Panc1 (cell line): ENCODE measurements at regions not wholly inside any gene's neighbourhood (a gene's known extent, or its start where the extent isn't known, plus 50 kb on each side); places are given as distances from the start of the nearest gene placed in this dataset.

ENCODE experiments used
- ATAC-seq: fragments of 200-7000 bp; cut with Tn5 transposase; 2 replicates; pipeline ENCODE4 v1.9.1; 2020; ENCODE audit warnings: mild to moderate bottlenecking, moderate library complexity
- BruUV-seq: library from RNA; stranded (reverse); fragments of 400-500 nt; replicated peaks from 2 replicates; lab custom pipeline; 2021; lab: Mats Ljungman, UMichigan
- CTCF ChIA-PET: fragments of 300-600 bp; sonication (Branson Sonifier 250); formaldehyde crosslinking; loops from one replicate; lab custom pipeline; 2022; ENCODE audit warnings: antibody characterized with exemption; lab: Charles Lee
- POLR2A ChIA-PET: fragments of 300-600 bp; sonication (Branson Sonifier 250); formaldehyde crosslinking; loops from one replicate; lab custom pipeline; 2022; ENCODE audit warnings: antibody characterized with exemption; lab: Charles Lee
- DNase-seq: peaks from one replicate; pipeline ENCODE4 v3.0.0-alpha.2; 2010; ENCODE audit warnings: low read depth, low spot score
- H3K27ac ChIP-seq: 2 replicates; pipeline ENCODE4 v1.5.1; 2011; ENCODE audit warnings: mild to moderate bottlenecking, low read length, inconsistent platforms
- H3K27me3 ChIP-seq: fragments of 200-500 bp; sonication (Bioruptor generic); 2 replicates; pipeline ENCODE4 v1.6.0; 2014; ENCODE audit warnings: low read length, inconsistent platforms; ENCODE audit not compliant: control insufficient read depth, insufficient read depth
- H3K36me3 ChIP-seq: fragments of 200-500 bp; sonication (Bioruptor generic); 2 replicates; pipeline ENCODE4 v1.5.1; 2014; ENCODE audit warnings: inconsistent platforms, mild to moderate bottlenecking, low read length, moderate library complexity; ENCODE audit not compliant: control insufficient read depth, insufficient read depth
- H3K4me1 ChIP-seq: 2 replicates; pipeline ENCODE4 v1.5.1; 2011; ENCODE audit warnings: inconsistent platforms, mild to moderate bottlenecking, low read length, moderate library complexity; ENCODE audit not compliant: control insufficient read depth, insufficient read depth
- H3K4me3 ChIP-seq, 2 experiments: 2 replicates each; pipeline ENCODE4 v1.5.1; 2011 to 2012; ENCODE audit warnings: low read depth in 2 of 2, low read length in 2 of 2, mild to moderate bottlenecking in 2 of 2, inconsistent platforms in 1 of 2, moderate library complexity in 1 of 2
- H3K9me3 ChIP-seq: fragments of 200-500 bp; sonication (Bioruptor generic); 2 replicates; pipeline ENCODE4 v1.5.1; 2014; ENCODE audit warnings: low read depth, mild to moderate bottlenecking, inconsistent platforms, low read length, moderate library complexity; ENCODE audit not compliant: control insufficient read depth, insufficient read depth
- POLR2AphosphoS5 ChIP-seq: IDR thresholded peaks from 2 replicates; pipeline ENCODE4 v1.6.1; 2012; ENCODE audit warnings: mild to moderate bottlenecking, low read depth, low read length, moderate library complexity
- SIN3A ChIP-seq: IDR thresholded peaks from 2 replicates; pipeline ENCODE4 v1.6.1; 2012; ENCODE audit warnings: low read depth, mild to moderate bottlenecking, low read length, moderate library complexity, borderline replicate concordance; ENCODE audit not compliant: insufficient read depth
- TCF7L2 ChIP-seq: IDR thresholded peaks from 2 replicates; pipeline ENCODE4 v1.6.1; 2011; ENCODE audit warnings: mild to moderate bottlenecking, low read depth, low read length, inconsistent platforms
- in situ Hi-C: cut with HindIII; loops from 2 replicates; pipeline ENCODE4 v1.10.0; 2016; ENCODE audit warnings: low sequenced_read_pairs, low pct_unique_long_range_greater_than_20kb
- intact Hi-C: fragments of 100-400 bp; cut with micrococcal nuclease; formaldehyde crosslinking; loops from one replicate; pipeline ENCODE4 v1.10.0; 2022; ENCODE audit not compliant: unreplicated experiment
- TF ChIP-seq, protein P1 (sequence below), 2 experiments: IDR thresholded peaks; 2 replicates each; pipeline ENCODE4 v1.6.1; 2011 to 2012; ENCODE audit warnings: low read depth in 2 of 2, control low read depth in 1 of 2, low read length in 1 of 2, mild to moderate bottlenecking in 1 of 2, moderate library complexity in 1 of 2; ENCODE audit not compliant: insufficient read depth in 1 of 2
- TF ChIP-seq, protein P2 (sequence below): fragments of 450-650 bp; IDR thresholded peaks from 2 replicates; pipeline ENCODE4 v1.5.1; 2017; ENCODE audit warnings: mild to moderate bottlenecking

DNA sequence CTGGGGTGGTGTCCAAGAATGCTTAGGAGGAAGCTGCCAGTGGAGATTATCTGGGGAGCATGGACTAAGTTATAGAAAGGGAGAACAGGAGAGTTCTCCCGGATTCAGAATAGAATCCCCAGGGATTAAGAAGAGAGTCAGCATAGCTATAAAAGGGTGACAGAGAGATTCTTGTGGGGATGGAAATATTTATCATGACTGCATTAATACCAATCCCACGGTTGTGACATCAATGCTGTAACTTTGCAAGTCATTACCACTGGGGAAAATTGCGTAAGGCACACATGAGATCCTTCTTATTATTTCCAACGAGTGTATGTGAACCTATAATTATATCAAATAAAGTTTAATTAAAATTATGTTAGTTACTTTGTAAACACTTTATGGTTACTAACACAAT lies 447.9 kb upstream of the TMEM132C start:
- H3K27ac ChIP-seq: no peak overlapping the region
- in situ Hi-C loops: no loop called here
- ChIA-PET CTCF (no interaction called here), POLR2A (no interaction called here)
- ATAC-seq (no peak), DNase-seq (no peak)
- TF ChIP-seq POLR2AphosphoS5 (no peak), TCF7L2 (no peak), SIN3A (no peak)
- TF ChIP-seq, protein P1, sequence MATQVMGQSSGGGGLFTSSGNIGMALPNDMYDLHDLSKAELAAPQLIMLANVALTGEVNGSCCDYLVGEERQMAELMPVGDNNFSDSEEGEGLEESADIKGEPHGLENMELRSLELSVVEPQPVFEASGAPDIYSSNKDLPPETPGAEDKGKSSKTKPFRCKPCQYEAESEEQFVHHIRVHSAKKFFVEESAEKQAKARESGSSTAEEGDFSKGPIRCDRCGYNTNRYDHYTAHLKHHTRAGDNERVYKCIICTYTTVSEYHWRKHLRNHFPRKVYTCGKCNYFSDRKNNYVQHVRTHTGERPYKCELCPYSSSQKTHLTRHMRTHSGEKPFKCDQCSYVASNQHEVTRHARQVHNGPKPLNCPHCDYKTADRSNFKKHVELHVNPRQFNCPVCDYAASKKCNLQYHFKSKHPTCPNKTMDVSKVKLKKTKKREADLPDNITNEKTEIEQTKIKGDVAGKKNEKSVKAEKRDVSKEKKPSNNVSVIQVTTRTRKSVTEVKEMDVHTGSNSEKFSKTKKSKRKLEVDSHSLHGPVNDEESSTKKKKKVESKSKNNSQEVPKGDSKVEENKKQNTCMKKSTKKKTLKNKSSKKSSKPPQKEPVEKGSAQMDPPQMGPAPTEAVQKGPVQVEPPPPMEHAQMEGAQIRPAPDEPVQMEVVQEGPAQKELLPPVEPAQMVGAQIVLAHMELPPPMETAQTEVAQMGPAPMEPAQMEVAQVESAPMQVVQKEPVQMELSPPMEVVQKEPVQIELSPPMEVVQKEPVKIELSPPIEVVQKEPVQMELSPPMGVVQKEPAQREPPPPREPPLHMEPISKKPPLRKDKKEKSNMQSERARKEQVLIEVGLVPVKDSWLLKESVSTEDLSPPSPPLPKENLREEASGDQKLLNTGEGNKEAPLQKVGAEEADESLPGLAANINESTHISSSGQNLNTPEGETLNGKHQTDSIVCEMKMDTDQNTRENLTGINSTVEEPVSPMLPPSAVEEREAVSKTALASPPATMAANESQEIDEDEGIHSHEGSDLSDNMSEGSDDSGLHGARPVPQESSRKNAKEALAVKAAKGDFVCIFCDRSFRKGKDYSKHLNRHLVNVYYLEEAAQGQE (IDR thresholded peaks at IDR 0.05; ENCODE audit: insufficient read depth in 1 of 2, low read depth in 2 of 2, low read length in 1 of 2): no peak
- TF ChIP-seq, protein P2, sequence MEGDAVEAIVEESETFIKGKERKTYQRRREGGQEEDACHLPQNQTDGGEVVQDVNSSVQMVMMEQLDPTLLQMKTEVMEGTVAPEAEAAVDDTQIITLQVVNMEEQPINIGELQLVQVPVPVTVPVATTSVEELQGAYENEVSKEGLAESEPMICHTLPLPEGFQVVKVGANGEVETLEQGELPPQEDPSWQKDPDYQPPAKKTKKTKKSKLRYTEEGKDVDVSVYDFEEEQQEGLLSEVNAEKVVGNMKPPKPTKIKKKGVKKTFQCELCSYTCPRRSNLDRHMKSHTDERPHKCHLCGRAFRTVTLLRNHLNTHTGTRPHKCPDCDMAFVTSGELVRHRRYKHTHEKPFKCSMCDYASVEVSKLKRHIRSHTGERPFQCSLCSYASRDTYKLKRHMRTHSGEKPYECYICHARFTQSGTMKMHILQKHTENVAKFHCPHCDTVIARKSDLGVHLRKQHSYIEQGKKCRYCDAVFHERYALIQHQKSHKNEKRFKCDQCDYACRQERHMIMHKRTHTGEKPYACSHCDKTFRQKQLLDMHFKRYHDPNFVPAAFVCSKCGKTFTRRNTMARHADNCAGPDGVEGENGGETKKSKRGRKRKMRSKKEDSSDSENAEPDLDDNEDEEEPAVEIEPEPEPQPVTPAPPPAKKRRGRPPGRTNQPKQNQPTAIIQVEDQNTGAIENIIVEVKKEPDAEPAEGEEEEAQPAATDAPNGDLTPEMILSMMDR: no peak
- intact Hi-C loops: no loop called here
- no peaks in the 10 kb centered on the region for H3K36me3 ChIP-seq
- H3K4me3 ChIP-seq: no peak overlapping the region
- H3K4me1 ChIP-seq: no peaks in the 10 kb centered on the region
- no peaks in the 10 kb centered on the region for H3K27me3 ChIP-seq
- no peaks in the 10 kb centered on the region for H3K9me3 ChIP-seq
- BruUV-seq: no TSS peak

DNA sequence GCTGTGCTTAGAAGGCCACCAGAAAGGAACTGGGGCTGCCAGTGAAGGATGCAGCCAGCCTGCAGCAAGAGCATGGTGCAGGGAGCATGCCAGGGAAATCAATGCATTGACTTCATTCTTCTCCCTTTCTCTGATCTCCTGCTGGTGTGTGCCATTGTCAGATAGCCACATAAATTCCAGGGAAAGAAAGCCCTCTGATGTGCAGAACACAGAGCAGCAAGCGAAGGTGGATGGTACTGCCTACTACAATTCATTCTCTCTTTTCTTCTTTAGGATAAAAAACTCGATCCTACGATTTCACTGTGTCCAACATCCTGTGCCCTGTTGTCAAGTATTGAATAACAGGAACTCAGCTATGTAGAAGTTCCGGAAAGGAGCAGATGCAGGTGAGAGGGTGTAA lies 446.7 kb upstream of the TMEM132C start:
- Histone ChIP-seq H3K36me3 (no peaks in the 10 kb centered on the region), H3K27ac (no peak overlapping the region), H3K27me3 (no peaks in the 10 kb centered on the region), H3K4me1 (no peaks in the 10 kb centered on the region), H3K9me3 (no peaks in the 10 kb centered on the region), H3K4me3 (no peak overlapping the region)
- TF ChIP-seq POLR2AphosphoS5 (no peak), SIN3A (no peak), TCF7L2 (no peak)
- TF ChIP-seq, protein P1 (IDR thresholded peaks at IDR 0.05; ENCODE audit: insufficient read depth in 1 of 2, low read depth in 2 of 2, low read length in 1 of 2): no peak
- TF ChIP-seq, protein P2: no peak
- ChIA-PET CTCF (no interaction called here), POLR2A (no interaction called here)
- intact Hi-C loops: no loop called here
- ATAC-seq (no peak), DNase-seq (no peak)
- in situ Hi-C loops: no loop called here
- BruUV-seq: no TSS peak
